ENCODE measurements at regions not wholly inside any gene's neighbourhood (a gene's known extent, or its start where the extent isn't known, plus 50 kb on each side); places are given as distances from the start of the nearest gene placed in this dataset.

- DNase-seq (ENCODE audit: low spot score) (no peak), ATAC-seq (peak; percentile 83)
Observed at GRCh38 chr12:119245904-119246494, 67.3 kb downstream of the HSPB8 start.

DNA sequence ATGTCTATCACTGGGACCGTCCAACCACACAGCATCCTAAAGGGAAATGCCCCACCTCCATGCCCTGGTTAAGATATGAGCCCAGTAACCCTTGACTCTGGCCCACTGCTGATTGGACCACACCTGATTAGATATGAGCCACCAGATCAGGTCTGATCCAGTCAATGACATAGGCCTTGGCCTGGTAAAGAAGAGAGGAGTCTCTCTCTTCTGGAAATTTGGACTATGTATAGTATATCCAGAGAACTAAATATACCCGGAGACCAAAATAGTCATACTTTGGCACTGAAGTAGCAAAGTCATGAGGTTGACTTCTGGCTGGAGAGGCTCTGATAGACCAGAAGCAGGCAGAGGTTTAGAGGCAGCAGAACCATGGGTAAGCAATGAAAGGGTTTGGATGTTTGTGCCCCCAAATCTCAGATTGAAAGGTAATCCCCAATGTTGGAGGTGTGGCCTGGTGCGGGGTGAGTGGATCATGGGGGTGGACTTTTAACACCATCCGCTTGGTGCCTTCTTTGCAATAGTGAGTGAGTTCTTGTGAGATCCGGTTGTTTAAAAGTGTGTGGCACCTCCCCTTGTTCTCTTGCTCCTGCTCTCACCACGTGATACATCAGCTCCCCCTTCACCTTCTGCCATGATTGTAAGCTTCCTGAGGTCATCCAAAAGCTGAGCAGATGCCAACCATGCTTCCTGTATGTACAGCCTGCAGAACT, 68.4 kb downstream of the HSPB8 start:
- ATAC-seq: no peak
- DNase-seq (ENCODE audit: low spot score): no peak

DNA sequence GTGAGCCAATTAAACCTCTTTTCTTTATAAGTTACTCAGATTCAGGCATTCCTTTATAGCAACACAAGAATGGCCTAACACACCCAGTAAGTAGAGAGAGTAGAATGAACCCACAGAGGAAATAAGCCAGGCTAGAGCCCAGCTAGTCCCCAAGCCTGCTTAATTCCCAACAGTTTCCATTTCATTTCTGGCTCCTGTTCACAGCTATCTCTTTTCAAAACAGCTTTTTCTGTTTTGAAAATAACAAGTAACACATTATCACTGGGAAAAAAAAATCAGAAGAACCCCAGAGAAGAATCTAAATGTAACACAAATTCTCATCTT, 69.0 kb downstream of the HSPB8 start:
- ATAC-seq: no peak
- no peak for DNase-seq (ENCODE audit: low spot score)

DNA sequence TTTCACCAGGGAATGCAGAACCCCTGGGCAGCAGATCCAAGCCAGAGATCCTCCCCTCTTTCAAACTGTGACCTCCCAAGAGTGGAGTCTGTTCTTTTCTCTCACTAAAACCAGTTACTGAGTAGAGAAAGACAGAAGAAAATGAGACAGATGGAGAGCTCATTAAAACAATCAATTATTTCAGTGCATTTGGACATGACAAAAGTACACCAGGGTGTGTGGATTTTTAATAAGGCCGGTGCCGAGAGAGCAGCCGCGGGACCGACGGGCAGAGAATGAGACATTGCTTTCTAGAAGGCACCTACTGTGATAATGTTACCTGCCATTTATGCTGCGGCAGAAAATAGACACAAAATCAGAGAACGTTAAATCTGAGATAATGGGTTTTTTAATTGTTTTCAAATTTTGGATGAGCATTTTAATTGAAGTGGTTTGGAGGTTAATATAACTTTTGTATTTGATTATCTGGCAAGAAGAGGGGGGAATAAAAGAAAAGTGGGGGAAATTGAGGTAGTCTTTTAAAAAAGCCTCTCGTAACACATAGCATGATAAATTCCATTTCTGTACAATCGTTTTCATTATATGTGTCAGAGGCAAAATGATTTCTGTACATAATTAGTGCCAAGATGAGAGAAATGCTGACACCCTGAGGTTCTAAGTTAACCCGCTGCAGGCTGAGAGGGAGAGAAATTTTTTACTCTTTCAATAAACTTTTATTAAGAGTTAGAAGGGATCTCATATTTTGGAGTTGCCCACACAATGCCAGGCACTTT, 70.8 kb downstream of the HSPB8 start:
- DNase-seq (ENCODE audit: low spot score): no peak
- ATAC-seq: no peak

GRCh38 chr12:119255314-119255713, 76.6 kb downstream of the HSPB8 start:
- DNase-seq (ENCODE audit: low spot score) (no peak), ATAC-seq (no peak)

DNA sequence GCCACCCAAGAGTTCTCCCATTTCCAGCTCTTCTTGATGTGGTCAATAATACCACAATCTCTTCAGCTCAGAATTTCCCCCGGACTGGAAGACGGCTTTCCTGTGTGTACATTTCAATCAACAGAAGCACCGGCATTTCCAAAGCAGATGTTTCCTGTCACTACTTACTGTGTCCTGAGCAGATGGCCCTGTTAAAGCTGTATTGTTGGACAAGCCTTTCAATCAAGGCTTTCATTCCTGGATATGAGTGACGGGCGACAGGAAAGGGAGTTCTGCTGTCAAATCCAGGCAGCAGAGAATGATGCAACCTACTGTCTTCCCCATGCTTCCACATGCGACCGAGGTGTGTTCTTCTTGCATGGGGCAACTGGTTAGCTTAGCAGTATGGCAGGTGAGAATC, 76.4 kb upstream of the CCDC60 start:
- ATAC-seq: no peak

GRCh38 chr12:119258556-119258955, 76.0 kb upstream of the CCDC60 start:
- ATAC-seq (no peak), DNase-seq (ENCODE audit: low spot score) (no peak)

More for the DNA sequence above, 76.4 kb upstream of the CCDC60 start:
- DNase-seq (ENCODE audit: low spot score): no peak

DNA sequence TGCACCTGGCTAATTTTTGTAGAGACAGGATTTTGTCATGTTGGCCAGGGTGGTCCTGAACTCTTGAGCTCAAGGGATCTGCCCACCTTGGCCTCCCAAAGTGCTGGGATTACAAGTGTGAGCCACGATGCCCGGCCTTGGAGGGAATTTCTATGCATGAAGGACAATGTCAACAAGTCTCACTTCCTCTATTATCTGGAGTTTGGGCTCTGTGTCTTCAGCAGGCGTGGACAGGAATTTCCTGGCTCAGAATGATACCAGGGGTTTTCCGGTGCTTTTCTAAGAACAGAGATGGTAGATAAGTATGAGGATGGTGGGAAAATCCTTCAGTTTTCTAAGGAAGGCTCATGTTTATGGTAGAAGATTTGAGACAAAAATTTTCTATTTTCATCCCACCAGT, 75.0 kb upstream of the CCDC60 start:
- no peak for DNase-seq (ENCODE audit: low spot score)
- ATAC-seq: no peak

GRCh38 chr12:119262388-119262787, 72.1 kb upstream of the CCDC60 start:
- no peak for DNase-seq (ENCODE audit: low spot score)
- no peak for ATAC-seq

GRCh38 chr12:119263466-119263865, 71.1 kb upstream of the CCDC60 start:
- no peak for ATAC-seq
- DNase-seq (ENCODE audit: low spot score): no peak

DNA sequence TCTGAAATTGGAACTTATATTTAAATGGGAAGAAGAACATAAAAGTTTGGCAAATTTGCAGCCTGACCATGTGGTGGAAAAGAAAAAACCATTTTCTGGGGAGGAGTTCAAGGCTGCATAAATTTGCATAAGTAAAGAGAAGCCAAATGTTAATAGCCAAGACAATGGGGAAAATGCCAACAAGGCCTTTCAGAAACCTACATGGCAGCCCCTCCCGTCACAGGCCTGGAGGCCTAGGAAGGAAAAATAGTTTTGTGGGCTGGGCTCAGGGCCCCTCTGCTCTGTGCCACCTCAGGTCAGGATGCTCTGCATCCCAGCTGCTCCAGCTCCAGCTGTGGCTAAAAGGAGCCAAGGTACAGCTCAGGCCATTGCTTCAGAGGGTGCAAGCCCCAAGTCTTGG, 67.6 kb upstream of the CCDC60 start:
- ATAC-seq: no peak
- no peak for DNase-seq (ENCODE audit: low spot score)

GRCh38 chr12:119274636-119275065, 59.9 kb upstream of the CCDC60 start:
- ATAC-seq: no peak
- no peak for DNase-seq (ENCODE audit: low spot score)

GRCh38 chr12:119283310-119283709, 51.2 kb upstream of the CCDC60 start:
- no peak for ATAC-seq
- no peak for DNase-seq (ENCODE audit: low spot score)
